GM23338 (cell line): ENCODE measurements at regions not wholly inside any gene's neighbourhood (a gene's known extent, or its start where the extent isn't known, plus 50 kb on each side); places are given as distances from the start of the nearest gene placed in this dataset.

Source experiments
- ATAC-seq: fragments of 200-7000 bp; cut with Tn5 transposase; 3 replicates; pipeline ENCODE4 v1.9.1; 2020
- DNase-seq: peaks from one replicate; pipeline ENCODE4 v3.0.0-alpha.2; 2015; ENCODE audit warnings: low spot score
- H2AFZ ChIP-seq: fragments of 200-600 bp; sonication (generic); 2 replicates; pipeline ENCODE4 v1.8.0; 2016; ENCODE audit warnings: antibody characterized with exemption, mild to moderate bottlenecking, moderate library complexity
- H3F3A ChIP-seq: fragments of 200-600 bp; sonication (generic); replicated peaks from 2 replicates; pipeline ENCODE4 v1.8.0; 2017; ENCODE audit warnings: antibody characterized with exemption, mixed run types, low read depth
- H3K27ac ChIP-seq: fragments of 200-600 bp; sonication (generic); 2 replicates; pipeline ENCODE4 v1.6.1; 2016; ENCODE audit warnings: low read depth
- H3K27me3 ChIP-seq: fragments of 200-600 bp; sonication (generic); 2 replicates; pipeline ENCODE4 v1.8.0; 2016; ENCODE audit warnings: mild to moderate bottlenecking, mixed run types, moderate library complexity; ENCODE audit not compliant: insufficient read depth
- H3K36me3 ChIP-seq: fragments of 200-600 bp; sonication (generic); 2 replicates; pipeline ENCODE4 v1.8.0; 2016; ENCODE audit warnings: mild to moderate bottlenecking; ENCODE audit not compliant: insufficient read depth
- H3K4me1 ChIP-seq: fragments of 200-600 bp; sonication (generic); 2 replicates; pipeline ENCODE4 v1.8.0; 2016; ENCODE audit warnings: mild to moderate bottlenecking, moderate library complexity; ENCODE audit not compliant: insufficient read depth
- H3K4me2 ChIP-seq: fragments of 200-600 bp; sonication (generic); 2 replicates; pipeline ENCODE4 v1.7.1; 2017; ENCODE audit warnings: mixed run types
- H3K4me3 ChIP-seq: fragments of 200-600 bp; sonication (generic); 2 replicates; pipeline ENCODE4 v1.6.1; 2016; ENCODE audit warnings: mixed run types
- H3K79me2 ChIP-seq: fragments of 200-600 bp; sonication (generic); replicated peaks from 2 replicates; pipeline ENCODE4 v1.8.0; 2017; ENCODE audit warnings: mild to moderate bottlenecking; ENCODE audit not compliant: insufficient read depth
- H3K9me2 ChIP-seq: fragments of 200-600 bp; sonication (generic); 2 replicates; pipeline ENCODE4 v1.8.0; 2017; ENCODE audit not compliant: insufficient read depth
- H4K20me1 ChIP-seq: fragments of 200-600 bp; sonication (generic); replicated peaks from 2 replicates; pipeline ENCODE4 v1.8.0; 2017; ENCODE audit warnings: mild to moderate bottlenecking; ENCODE audit not compliant: insufficient read depth
- H3K27ac Mint-ChIP-seq: 2 replicates; pipeline ENCODE4 v1.8.0; 2020; ENCODE audit warnings: inconsistent platforms, mild to moderate bottlenecking, moderate library complexity, mixed read lengths
- H3K27me3 Mint-ChIP-seq: 3 replicates; pipeline ENCODE4 v1.8.0; 2022; ENCODE audit warnings: low read depth, mild to moderate bottlenecking, moderate library complexity, mixed read lengths, inconsistent platforms; ENCODE audit not compliant: insufficient read depth, poor library complexity
- H3K36me3 Mint-ChIP-seq: 3 replicates; pipeline ENCODE4 v1.8.0; 2021; ENCODE audit warnings: low read depth, mild to moderate bottlenecking, inconsistent platforms, moderate library complexity, mixed read lengths
- H3K4me1 Mint-ChIP-seq: 3 replicates; pipeline ENCODE4 v1.8.0; 2020; ENCODE audit warnings: mild to moderate bottlenecking, inconsistent platforms, mixed read lengths
- H3K4me3 Mint-ChIP-seq: 3 replicates; pipeline ENCODE4 v1.8.0; 2021; ENCODE audit warnings: moderate library complexity, mild to moderate bottlenecking, inconsistent platforms, mixed read lengths
- H3K9me3 Mint-ChIP-seq: 3 replicates; pipeline ENCODE4 v1.8.0; 2020; ENCODE audit warnings: moderate library complexity, mild to moderate bottlenecking, inconsistent platforms, mixed read lengths
- CREB1 ChIP-seq: fragments of 250-450 bp; sonication (Bioruptor Pico); IDR thresholded peaks from 2 replicates; pipeline ENCODE4 v1.5.0; 2020; ENCODE audit warnings: low read depth, mild to moderate bottlenecking, moderate library complexity
- EZH2 ChIP-seq: fragments of 200-600 bp; sonication (generic); IDR thresholded peaks from one replicate; pipeline ENCODE4 v1.8.0; 2017; ENCODE audit warnings: antibody characterized with exemption, mild to moderate bottlenecking, low read depth; ENCODE audit not compliant: unreplicated experiment
- EZH2phosphoT487 ChIP-seq: fragments of 200-600 bp; sonication (generic); IDR thresholded peaks from one replicate; pipeline ENCODE4 v1.8.1; 2018; ENCODE audit warnings: antibody characterized with exemption; ENCODE audit not compliant: unreplicated experiment
- JUNB ChIP-seq: IDR thresholded peaks from one replicate; pipeline ENCODE4 v1.6.1; 2016; ENCODE audit warnings: antibody characterized with exemption; ENCODE audit not compliant: unreplicated experiment
- POLR2AphosphoS5 ChIP-seq: IDR thresholded peaks from 2 replicates; pipeline ENCODE4 v1.6.1; 2016; ENCODE audit warnings: antibody characterized with exemption, low read depth
- REST ChIP-seq: IDR thresholded peaks from one replicate; pipeline ENCODE4 v1.6.1; 2018; ENCODE audit warnings: antibody characterized with exemption; ENCODE audit not compliant: unreplicated experiment
- ZNF331 ChIP-seq: fragments of 250-450 bp; sonication (Bioruptor Pico); IDR thresholded peaks from 2 replicates; pipeline ENCODE4 v1.5.0; 2020; ENCODE audit warnings: low read depth, mild to moderate bottlenecking, moderate library complexity
- ZNF462 ChIP-seq: fragments of 250-450 bp; sonication (Bioruptor Pico); IDR thresholded peaks from 2 replicates; pipeline ENCODE4 v1.5.0; 2020; ENCODE audit warnings: mild to moderate bottlenecking, moderate library complexity

GRCh38 chr10:59517996-59518395 is 155.6 kb upstream of the FAM13C start:
- H3K4me3 Mint-ChIP-seq, result no peak overlapping the region
- ATAC-seq (no peak), DNase-seq (no peak)
- no peaks in the 10 kb centered on the region for H3K9me3 Mint-ChIP-seq
- TF ChIP-seq POLR2AphosphoS5, result no peak
- no peak for TF ChIP-seq ZNF331 (CRISPR knock-in tag)
- H3K36me3 ChIP-seq, result no peaks in the 10 kb centered on the region
- no peaks in the 10 kb centered on the region for H4K20me1 ChIP-seq
- H3K4me1 ChIP-seq, result peaks cover 9% of the 10 kb centered on the region; the same call in 1 of the 2 replicates
- no peaks in the 10 kb centered on the region for H3F3A ChIP-seq
- H3K4me2 ChIP-seq, result no peak overlapping the region
- no peak overlapping the region for H3K27ac ChIP-seq
- H3K79me2 ChIP-seq, result no peaks in the 10 kb centered on the region
- no peak overlapping the region for H2AFZ ChIP-seq
- H3K27me3 Mint-ChIP-seq, result peaks cover 6% of the 10 kb centered on the region
- no peaks in the 10 kb centered on the region for H3K27me3 ChIP-seq
- H3K4me3 ChIP-seq, result no peak overlapping the region
- no peaks in the 10 kb centered on the region; the same call in 1 of the 2 replicates for H3K9me2 ChIP-seq
- H3K27ac Mint-ChIP-seq, result no peak overlapping the region
- no peaks in the 10 kb centered on the region for H3K36me3 Mint-ChIP-seq
- H3K4me1 Mint-ChIP-seq, result peaks cover 15% of the 10 kb centered on the region; the same call in 2 of the 3 replicates

- no peaks in the 10 kb centered on the region for H3K36me3 Mint-ChIP-seq
- H3K9me3 Mint-ChIP-seq, result no peaks in the 10 kb centered on the region
- Histone ChIP-seq H3K27me3 (no peaks in the 10 kb centered on the region), H3K9me2 (no peaks in the 10 kb centered on the region; the same call in 1 of the 2 replicates), H3K79me2 (no peaks in the 10 kb centered on the region), H3K27ac (no peak overlapping the region), H3K36me3 (no peaks in the 10 kb centered on the region), H4K20me1 (no peaks in the 10 kb centered on the region), H3K4me2 (no peak overlapping the region), H3F3A (no peaks in the 10 kb centered on the region), H3K4me3 (no peak overlapping the region), H3K4me1 (peaks cover 9% of the 10 kb centered on the region; the same call in 1 of the 2 replicates), H2AFZ (no peak overlapping the region)
- H3K4me1 Mint-ChIP-seq, result peaks cover 15% of the 10 kb centered on the region; the same call in 2 of the 3 replicates
- DNase-seq (no peak), ATAC-seq (no peak)
- TF ChIP-seq REST, result no peak
- no peak for TF ChIP-seq EZH2
- no peak for TF ChIP-seq POLR2AphosphoS5
- TF ChIP-seq EZH2phosphoT487, result no peak
- no peak for TF ChIP-seq CREB1
- no peak for TF ChIP-seq ZNF462 (CRISPR knock-in tag)
- TF ChIP-seq JUNB, result no peak
- H3K27ac Mint-ChIP-seq, result no peak overlapping the region
- no peak overlapping the region for H3K4me3 Mint-ChIP-seq
- peaks cover 4% of the 10 kb centered on the region for H3K27me3 Mint-ChIP-seq
Measured at GRCh38 chr10:59517341-59517899, 155.1 kb upstream of the FAM13C start.
